Mucosa of descending colon (tissue), 3 donors: ENCODE measurements at regions not wholly inside any gene's neighbourhood (a gene's known extent, or its start where the extent isn't known, plus 50 kb on each side); places are given as distances from the start of the nearest gene placed in this dataset.

Source experiments
- ATAC-seq: fragments of 200-7000 bp; cut with Tn5 transposase; one replicate; pipeline ENCODE4 v1.9.1; 2020; ENCODE audit warnings: mild to moderate bottlenecking, moderate library complexity
- DNase-seq, 3 donors: peaks; one replicate each; pipeline ENCODE4 v3.0.0-alpha.2; 2020
- H3K36me3 ChIP-seq: fragments of 200-600 bp; one replicate; pipeline ENCODE4 v1.8.0; 2021; ENCODE audit warnings: low read depth, mild to moderate bottlenecking
- H3K4me1 ChIP-seq: fragments of 200-600 bp; one replicate; pipeline ENCODE4 v1.8.0; 2021; ENCODE audit warnings: low read depth, mild to moderate bottlenecking
- H3K4me3 ChIP-seq: fragments of 200-600 bp; one replicate; pipeline ENCODE4 v1.8.0; 2021; ENCODE audit warnings: mild to moderate bottlenecking
- H3K9me3 ChIP-seq: fragments of 200-600 bp; one replicate; pipeline ENCODE4 v1.8.0; 2021; ENCODE audit warnings: mild to moderate bottlenecking
- CTCF ChIP-seq: fragments of 200-600 bp; IDR thresholded peaks from one replicate; pipeline ENCODE4 v1.8.0; 2022; ENCODE audit warnings: antibody characterized with exemption, mild to moderate bottlenecking
- intact Hi-C, 2 donors: fragments of 100-400 bp; cut with DNase I in 1 of 2; cut with micrococcal nuclease in 1 of 2; formaldehyde crosslinking; loops; one replicate each; pipeline versions ENCODE4 v1.11.0 to v1.11.1; 2022; cut with DNase I, micrococcal nuclease
- donor health status: DM: no; HTN: no; CAD: no; lungs with moderate emphysema.
- donor health status: DM: no; HTN: no; CAD: no.
- donor health status: DM: no; HTN: yes; CAD: no.

- H3K36me3 ChIP-seq, result no peaks in the 10 kb centered on the region
- ATAC-seq (no peak), DNase-seq (no peak)
- no peak for TF ChIP-seq CTCF
- no peaks in the 10 kb centered on the region for H3K4me1 ChIP-seq
- H3K9me3 ChIP-seq, result no peaks in the 10 kb centered on the region
- no peak overlapping the region for H3K4me3 ChIP-seq
- intact Hi-C loops, result no loop called here
Measured at GRCh38 chr3:11928381-11928780, 75.8 kb upstream of the SYN2 start.

GRCh38 chr3:11929531-11929930 lies 74.7 kb upstream of the SYN2 start:
- ATAC-seq, result no peak
- Histone ChIP-seq H3K36me3 (no peaks in the 10 kb centered on the region), H3K4me1 (no peaks in the 10 kb centered on the region), H3K4me3 (no peak overlapping the region), H3K9me3 (no peaks in the 10 kb centered on the region)
- no peak for DNase-seq
- TF ChIP-seq CTCF, result no peak
- intact Hi-C loops, result no loop called here

GRCh38 chr3:11930084-11930483 lies 74.1 kb upstream of the SYN2 start:
- H3K4me1 ChIP-seq, result no peaks in the 10 kb centered on the region

GRCh38 chr3:11932636-11933035 lies 71.6 kb upstream of the SYN2 start:
- H3K36me3 ChIP-seq, result no peaks in the 10 kb centered on the region
- no peaks in the 10 kb centered on the region for H3K9me3 ChIP-seq
- intact Hi-C loops, result no loop called here
- H3K4me1 ChIP-seq, result no peaks in the 10 kb centered on the region
- H3K4me3 ChIP-seq, result no peak overlapping the region
- no peak for TF ChIP-seq CTCF
- ATAC-seq (no peak), DNase-seq (no peak)

More at GRCh38 chr3:11930084-11930483, 74.1 kb upstream of the SYN2 start:
- Histone ChIP-seq H3K4me3 (no peak overlapping the region), H3K9me3 (no peaks in the 10 kb centered on the region), H3K36me3 (no peaks in the 10 kb centered on the region)
- DNase-seq (no peak), ATAC-seq (no peak)
- TF ChIP-seq CTCF, result no peak
- intact Hi-C loops, result no loop called here

GRCh38 chr3:11933529-11933928 lies 70.7 kb upstream of the SYN2 start:
- DNase-seq, result no peak

More at GRCh38 chr3:11933529-11933928, 70.7 kb upstream of the SYN2 start:
- H3K36me3 ChIP-seq, result no peaks in the 10 kb centered on the region
- TF ChIP-seq CTCF, result no peak
- no peak for ATAC-seq
- H3K9me3 ChIP-seq, result no peaks in the 10 kb centered on the region
- intact Hi-C loops, result no loop called here
- H3K4me3 ChIP-seq, result no peak overlapping the region
- no peaks in the 10 kb centered on the region for H3K4me1 ChIP-seq
